NCI-H1694 (cell line): ENCODE measurements at regions not wholly inside any gene's neighbourhood (a gene's known extent, or its start where the extent isn't known, plus 50 kb on each side); places are given as distances from the start of the nearest gene placed in this dataset.
"Not testable (repeated sequence)": the region's sequence is repeated elsewhere in the genome, so short reads cannot be mapped to it uniquely, and the experiment has no call there.

ENCODE experiments used
- DNase-seq: peaks from one replicate; lab custom pipeline; 2025; lab: John Stamatoyannopoulos, UW

DNA sequence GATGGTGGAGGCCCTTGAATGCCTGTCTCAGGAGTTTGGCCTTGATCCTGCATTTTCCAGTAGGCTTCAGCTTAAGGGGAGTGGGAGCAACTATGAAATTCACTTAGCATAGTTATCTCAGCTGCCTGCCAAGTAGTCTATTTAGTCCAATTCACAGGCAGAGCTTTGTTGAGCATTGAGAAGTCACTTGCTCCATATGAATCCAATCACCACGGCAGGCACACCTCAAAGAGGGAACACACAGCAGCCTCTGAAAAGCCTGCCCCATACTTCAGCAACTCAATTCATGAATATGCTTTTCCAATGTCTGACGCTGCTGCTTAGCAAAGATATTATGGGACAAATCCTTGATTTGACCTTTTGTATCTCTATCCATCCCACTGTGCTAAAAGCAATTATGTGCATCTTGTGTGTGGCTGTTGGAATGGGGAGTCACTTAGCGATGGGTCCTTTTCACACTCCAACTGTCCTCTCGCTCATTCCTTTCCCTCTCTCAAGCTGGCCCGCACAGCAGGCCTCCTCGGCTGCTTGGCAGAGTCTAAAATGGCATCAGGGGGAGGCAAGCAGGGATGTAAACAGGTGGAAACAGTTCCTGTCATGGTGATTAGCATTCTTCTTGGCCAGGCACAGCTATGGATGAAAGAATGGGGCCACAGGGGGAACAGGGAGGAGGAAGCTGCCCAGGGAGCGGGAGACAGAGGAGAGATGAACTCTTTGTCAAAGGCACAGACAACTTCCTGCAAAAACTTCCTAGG, 56.0 kb upstream of the LRPPRC start:
- no peak for DNase-seq

- no peak for DNase-seq
These were observed 56.8 kb upstream of the LRPPRC start for GRCh38 chr2:44052584-44052983.

GRCh38 chr2:44053052-44053451, 57.3 kb upstream of the LRPPRC start:
- DNase-seq = no peak

- DNase-seq = no peak
These were observed 57.7 kb upstream of the LRPPRC start for GRCh38 chr2:44053456-44053855.

DNA sequence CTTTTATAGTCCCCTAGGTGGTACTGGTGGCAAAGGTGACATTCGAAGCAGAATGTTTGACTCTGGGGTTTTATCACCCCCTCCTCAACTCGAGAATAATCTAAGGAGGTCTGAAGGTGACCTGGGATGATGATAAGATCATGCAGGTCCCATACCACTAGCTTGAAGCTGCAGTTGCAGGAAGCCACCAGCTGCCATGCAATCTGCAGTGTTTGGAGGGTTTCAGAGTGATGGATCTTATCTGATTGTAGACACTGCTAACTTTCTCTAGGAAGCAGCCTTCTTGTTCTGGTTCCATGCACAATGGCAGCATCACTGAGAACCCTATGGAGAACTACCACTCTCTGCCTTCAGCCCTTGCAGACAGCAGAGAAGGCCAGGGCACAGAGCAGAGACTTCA, 59.4 kb upstream of the LRPPRC start:
- DNase-seq = no peak

GRCh38 chr2:44055664-44056063, 59.9 kb upstream of the LRPPRC start:
- no peak for DNase-seq

- DNase-seq = no peak
These were observed 61.2 kb upstream of the LRPPRC start for GRCh38 chr2:44056947-44057346.

DNA sequence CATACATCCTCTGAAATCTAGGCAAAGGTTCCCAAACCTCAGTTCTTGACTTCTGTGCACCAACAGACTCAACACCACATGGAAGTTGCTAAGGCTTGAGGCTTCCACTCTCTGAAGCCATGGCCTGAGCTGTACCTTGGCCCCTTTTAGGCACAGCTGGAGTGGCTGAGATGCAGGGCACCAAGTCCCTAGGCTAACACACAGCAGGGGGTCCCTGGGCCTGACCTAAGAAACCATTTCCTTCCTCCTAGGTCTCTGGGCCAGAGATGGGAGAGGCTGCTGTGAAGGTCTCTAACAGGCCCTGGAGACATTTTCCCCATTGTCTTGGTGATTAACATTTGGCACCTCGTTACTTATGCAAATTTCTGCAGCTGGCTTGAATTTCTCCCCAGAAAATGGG, 64.5 kb upstream of the LRPPRC start:
- DNase-seq = not testable (repeated sequence)

- no peak for DNase-seq
These were observed 65.2 kb upstream of the LRPPRC start for GRCh38 chr2:44060990-44061389.

DNA sequence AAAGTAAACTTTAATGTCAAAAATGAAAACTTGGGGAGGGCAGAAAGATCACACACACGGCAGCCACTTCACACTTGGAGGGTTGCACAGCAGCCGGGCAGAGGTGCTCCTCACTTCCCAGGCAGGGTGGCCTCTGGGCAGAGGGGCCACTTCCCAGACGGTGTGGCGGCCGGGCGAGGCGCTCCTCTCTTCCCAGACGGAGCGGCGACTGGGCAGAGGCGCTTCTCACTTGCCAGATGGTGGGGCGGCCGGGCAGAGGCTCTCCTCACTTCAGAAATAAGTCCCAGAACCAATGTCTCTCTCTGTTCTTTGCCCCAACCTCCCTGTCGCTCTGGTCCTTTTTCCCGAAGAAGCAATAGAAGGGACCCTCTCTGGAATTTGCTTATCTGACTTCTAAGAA, 65.7 kb upstream of the LRPPRC start:
- no peak for DNase-seq

GRCh38 chr2:44061876-44062275, 66.1 kb upstream of the LRPPRC start:
- DNase-seq = no peak

GRCh38 chr2:44063033-44063432, 67.2 kb upstream of the LRPPRC start:
- DNase-seq = no peak

DNA sequence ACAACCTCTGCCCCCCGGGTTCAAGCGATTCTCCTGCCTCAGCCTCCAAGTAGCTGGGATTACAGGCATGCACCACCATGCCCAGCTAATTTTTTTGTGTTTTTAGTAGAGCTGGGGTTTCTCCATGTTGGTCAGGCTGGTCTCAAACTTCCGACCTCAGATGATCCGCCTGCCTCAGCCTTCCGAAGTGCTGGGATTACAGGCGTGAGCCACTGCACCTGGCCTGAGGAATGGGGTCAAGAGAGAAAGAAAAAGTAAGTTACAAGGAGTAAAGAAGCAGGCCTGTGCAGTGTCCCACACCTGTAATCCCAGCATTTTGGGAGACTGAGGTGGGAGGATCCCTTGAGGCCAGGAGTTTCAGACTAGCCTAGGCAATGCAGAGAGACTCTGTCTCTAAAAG, 68.5 kb upstream of the LRPPRC start:
- not testable (repeated sequence) for DNase-seq

GRCh38 chr2:44067012-44067790, 71.4 kb upstream of the LRPPRC start:
- not testable (repeated sequence) for DNase-seq

GRCh38 chr2:44067791-44068181, 72.0 kb upstream of the LRPPRC start:
- DNase-seq = not testable (repeated sequence)

DNA sequence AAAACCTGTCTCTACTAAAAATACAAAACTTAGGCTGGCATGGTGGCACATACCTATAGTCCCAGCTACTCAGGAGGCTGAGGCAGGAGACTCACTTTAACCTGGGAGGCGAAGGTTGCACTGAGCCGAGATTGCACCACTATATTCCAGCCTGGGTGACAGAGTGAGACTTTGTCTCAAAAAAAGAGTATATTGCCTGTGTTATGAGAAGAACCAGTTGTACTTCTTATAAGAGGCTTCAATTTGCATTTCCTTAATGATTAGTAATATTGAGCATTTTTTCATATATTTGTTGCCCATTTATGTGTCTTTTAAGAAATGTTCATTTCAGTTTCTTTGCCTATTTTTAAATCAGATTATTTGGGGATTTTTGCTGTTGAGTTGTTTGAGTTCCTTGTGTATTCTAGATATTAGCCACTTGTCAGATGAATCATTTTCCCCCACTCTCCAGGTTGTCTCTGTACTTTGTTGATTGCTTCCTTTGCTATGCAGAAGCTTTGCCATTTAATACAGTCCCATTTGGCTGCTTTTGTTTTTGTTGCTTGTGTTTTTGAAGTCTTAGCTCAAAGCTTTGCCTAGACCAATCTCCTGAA, 75.8 kb upstream of the LRPPRC start:
- DNase-seq = no peak

DNA sequence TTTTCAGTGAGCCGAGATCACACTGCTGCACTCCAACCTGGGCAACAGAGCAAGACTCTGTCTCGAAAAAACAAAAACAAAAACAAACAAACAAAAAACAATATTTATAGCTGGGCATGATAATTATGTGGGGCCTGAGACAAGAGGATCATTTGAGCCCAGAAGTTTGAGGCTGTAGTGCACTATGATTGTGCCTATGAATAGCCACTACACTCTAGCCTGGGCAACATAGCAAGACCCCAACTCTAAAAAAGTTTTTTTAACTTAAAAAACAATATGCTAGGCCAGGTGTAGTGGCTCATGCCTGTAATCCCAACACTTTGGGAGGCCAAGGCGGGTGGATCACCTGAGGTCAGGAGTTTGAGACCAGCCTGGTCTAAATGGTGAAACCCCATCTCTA, 77.9 kb upstream of the LRPPRC start:
- DNase-seq = not testable (repeated sequence)

DNA sequence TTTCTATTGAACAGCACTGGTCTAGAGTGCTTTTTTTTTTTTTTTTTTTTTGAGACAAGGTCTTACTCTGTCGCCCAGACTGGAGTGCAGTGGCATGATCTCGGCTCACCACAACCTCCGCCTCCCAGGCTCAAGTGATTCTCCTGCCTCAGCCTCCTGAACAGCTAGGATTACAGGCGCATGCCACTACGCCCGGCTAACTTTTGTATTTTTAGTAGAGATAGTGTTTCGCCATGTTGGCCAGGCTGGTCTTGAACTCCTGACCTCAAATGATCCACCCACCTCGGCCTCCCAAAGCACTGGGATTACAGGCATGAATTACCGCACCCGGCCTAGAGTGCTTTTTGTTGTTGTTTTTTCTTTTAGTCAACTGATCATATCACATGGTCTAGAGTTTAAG, 79.0 kb upstream of the LRPPRC start:
- DNase-seq = not testable (repeated sequence)

GRCh38 chr2:44075541-44075940, 79.8 kb upstream of the LRPPRC start:
- DNase-seq = peak; percentile 33

DNA sequence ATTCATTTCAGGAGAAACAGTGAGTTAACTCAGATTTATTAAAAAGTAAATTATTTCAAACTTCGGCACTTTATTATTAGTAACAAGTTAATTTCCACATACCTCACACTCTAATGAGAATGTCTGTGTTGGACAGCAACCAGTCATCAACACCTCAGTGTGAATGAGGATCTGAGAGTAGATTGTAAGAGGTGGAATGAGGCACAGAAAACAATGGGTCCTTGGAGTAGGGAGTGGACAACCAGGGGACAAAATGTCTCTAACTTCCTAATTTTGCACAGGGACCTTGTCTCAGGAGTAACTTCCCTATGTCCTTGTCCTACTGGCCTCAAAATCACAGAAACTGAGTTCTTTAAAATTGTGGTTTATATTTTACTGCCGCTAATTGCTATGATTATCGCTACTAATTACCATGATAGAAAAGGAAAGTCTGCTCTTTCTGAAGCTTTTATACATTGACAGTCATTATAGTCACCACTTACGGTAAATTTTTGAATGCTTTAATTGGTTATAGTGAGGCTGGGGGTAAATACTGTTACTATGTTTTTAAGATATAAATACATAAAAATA, 82.2 kb upstream of the LRPPRC start:
- no peak for DNase-seq

GRCh38 chr2:44079686-44080085, 83.9 kb upstream of the LRPPRC start:
- DNase-seq = no peak

GRCh38 chr2:44083054-44083453, 85.6 kb upstream of the PPM1B start:
- no peak for DNase-seq

- DNase-seq = no peak
These were observed 83.8 kb upstream of the PPM1B start for GRCh38 chr2:44084850-44085249.
